Right atrium auricular region (tissue), 2 donors: ENCODE measurements at regions not wholly inside any gene's neighbourhood (a gene's known extent, or its start where the extent isn't known, plus 50 kb on each side); places are given as distances from the start of the nearest gene placed in this dataset.

ENCODE experiments used
- DNase-seq: peaks from one replicate; pipeline ENCODE4 v3.0.0-alpha.2; 2019; ENCODE audit warnings: low spot score
- H3K27ac ChIP-seq, 2 donors: fragments of 200-600 bp; sonication (generic); 1 replicate in 1 of 2; 2 replicates in 1 of 2; pipeline ENCODE4 v1.5.1; 2016 to 2019
- H3K27me3 ChIP-seq, 2 donors: fragments of 200-600 bp; sonication (generic); one replicate each; pipeline versions ENCODE4 v1.5.1 to v1.6.0; 2017 to 2019
- H3K36me3 ChIP-seq: fragments of 200-600 bp; sonication (generic); one replicate; pipeline ENCODE4 v1.5.1; 2016
- H3K4me1 ChIP-seq, 2 donors: fragments of 200-600 bp; sonication (generic); one replicate each; pipeline versions ENCODE4 v1.5.1 to v1.6.0; 2017 to 2019
- H3K4me3 ChIP-seq, 2 donors: fragments of 200-600 bp; sonication (generic); 1 replicate in 1 of 2; 2 replicates in 1 of 2; pipeline ENCODE4 v1.5.1; 2017 to 2019; ENCODE audit warnings: mild to moderate bottlenecking in 1 of 2, moderate library complexity in 1 of 2
- H3K9me3 ChIP-seq, 2 donors: fragments of 200-600 bp; sonication (generic); one replicate each; pipeline ENCODE4 v1.5.1; 2019
- TF ChIP-seq, protein P1 (sequence below), 2 donors: fragments of 200-600 bp; sonication (generic); IDR thresholded peaks; one replicate each; pipeline ENCODE4 v1.5.1; 2019; ENCODE audit warnings: antibody characterized with exemption in 2 of 2

- Histone ChIP-seq H3K36me3 (no peaks in the 10 kb centered on the region), H3K27me3 (no peaks in the 10 kb centered on the region), H3K9me3 (no peaks in the 10 kb centered on the region), H3K4me1 (no peaks in the 10 kb centered on the region), H3K4me3 (no peak overlapping the region), H3K27ac (no peak overlapping the region)
- TF ChIP-seq, protein P1, sequence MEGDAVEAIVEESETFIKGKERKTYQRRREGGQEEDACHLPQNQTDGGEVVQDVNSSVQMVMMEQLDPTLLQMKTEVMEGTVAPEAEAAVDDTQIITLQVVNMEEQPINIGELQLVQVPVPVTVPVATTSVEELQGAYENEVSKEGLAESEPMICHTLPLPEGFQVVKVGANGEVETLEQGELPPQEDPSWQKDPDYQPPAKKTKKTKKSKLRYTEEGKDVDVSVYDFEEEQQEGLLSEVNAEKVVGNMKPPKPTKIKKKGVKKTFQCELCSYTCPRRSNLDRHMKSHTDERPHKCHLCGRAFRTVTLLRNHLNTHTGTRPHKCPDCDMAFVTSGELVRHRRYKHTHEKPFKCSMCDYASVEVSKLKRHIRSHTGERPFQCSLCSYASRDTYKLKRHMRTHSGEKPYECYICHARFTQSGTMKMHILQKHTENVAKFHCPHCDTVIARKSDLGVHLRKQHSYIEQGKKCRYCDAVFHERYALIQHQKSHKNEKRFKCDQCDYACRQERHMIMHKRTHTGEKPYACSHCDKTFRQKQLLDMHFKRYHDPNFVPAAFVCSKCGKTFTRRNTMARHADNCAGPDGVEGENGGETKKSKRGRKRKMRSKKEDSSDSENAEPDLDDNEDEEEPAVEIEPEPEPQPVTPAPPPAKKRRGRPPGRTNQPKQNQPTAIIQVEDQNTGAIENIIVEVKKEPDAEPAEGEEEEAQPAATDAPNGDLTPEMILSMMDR (IDR thresholded peaks at IDR 0.05): no peak
- DNase-seq: no peak
These were observed 57.4 kb upstream of the MYCN start for GRCh38 chr2:15882761-15883497.

DNA sequence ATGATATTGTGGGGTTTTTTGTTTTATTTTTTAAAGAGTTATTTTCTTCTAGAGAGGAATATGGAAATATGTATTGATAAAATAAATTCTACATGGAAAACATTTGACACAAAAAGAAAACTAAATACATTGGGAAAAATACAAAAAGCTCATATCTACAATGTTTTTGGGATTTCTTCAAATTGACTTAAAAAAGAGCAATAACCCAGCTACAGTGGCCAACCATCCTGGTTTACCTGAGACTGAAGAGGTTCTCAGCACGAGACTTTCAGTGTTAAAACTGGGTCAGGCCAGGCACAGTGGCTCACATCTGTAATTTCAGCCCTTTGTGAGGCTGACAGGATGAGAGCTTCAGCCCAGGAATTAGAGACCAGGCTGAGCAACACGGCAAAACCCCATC is 56.7 kb upstream of the MYCN start:
- no peaks in the 10 kb centered on the region for H3K36me3 ChIP-seq
- H3K4me1 ChIP-seq: no peaks in the 10 kb centered on the region
- H3K9me3 ChIP-seq: no peaks in the 10 kb centered on the region
- no peaks in the 10 kb centered on the region for H3K27me3 ChIP-seq
- no peak overlapping the region for H3K4me3 ChIP-seq
- no peak for DNase-seq
- TF ChIP-seq, protein P1 (IDR thresholded peaks at IDR 0.05): no peak
- H3K27ac ChIP-seq: no peak overlapping the region

GRCh38 chr2:15884790-15885189 is 55.6 kb upstream of the MYCN start:
- no peaks in the 10 kb centered on the region for H3K4me1 ChIP-seq
- no peak for DNase-seq
- no peak overlapping the region for H3K27ac ChIP-seq
- no peaks in the 10 kb centered on the region for H3K36me3 ChIP-seq
- H3K27me3 ChIP-seq: no peaks in the 10 kb centered on the region
- TF ChIP-seq, protein P1 (IDR thresholded peaks at IDR 0.05): no peak
- no peaks in the 10 kb centered on the region for H3K9me3 ChIP-seq
- no peak overlapping the region for H3K4me3 ChIP-seq

- H3K27ac ChIP-seq: no peak overlapping the region
- no peaks in the 10 kb centered on the region for H3K27me3 ChIP-seq
- H3K9me3 ChIP-seq: no peaks in the 10 kb centered on the region
- TF ChIP-seq, protein P1 (IDR thresholded peaks at IDR 0.05): no peak
- no peak for DNase-seq
- H3K4me3 ChIP-seq: no peak overlapping the region
- no peaks in the 10 kb centered on the region for H3K4me1 ChIP-seq
- H3K36me3 ChIP-seq: no peaks in the 10 kb centered on the region
These were observed 54.1 kb upstream of the MYCN start for GRCh38 chr2:15886231-15886630.

- Histone ChIP-seq H3K4me3 (no peak overlapping the region), H3K27ac (no peak overlapping the region), H3K4me1 (no peaks in the 10 kb centered on the region), H3K36me3 (no peaks in the 10 kb centered on the region), H3K9me3 (no peaks in the 10 kb centered on the region), H3K27me3 (no peaks in the 10 kb centered on the region)
- TF ChIP-seq, protein P1 (IDR thresholded peaks at IDR 0.05): no peak
- DNase-seq: no peak
These were observed 50.8 kb upstream of the MYCN start for GRCh38 chr2:15889442-15890123.
